Activated effector memory CD4-positive, alpha-beta T cell treated with anti-CD3 and anti-CD28 coated beads, Interleukin-2, amount 50 U/mL, for 16 hours (primary cell): ENCODE measurements at regions not wholly inside any gene's neighbourhood (a gene's known extent, or its start where the extent isn't known, plus 50 kb on each side); places are given as distances from the start of the nearest gene placed in this dataset.

Experiments used
- DNase-seq: peaks from one replicate; pipeline ENCODE4 v3.0.0-alpha.2; 2020

DNA sequence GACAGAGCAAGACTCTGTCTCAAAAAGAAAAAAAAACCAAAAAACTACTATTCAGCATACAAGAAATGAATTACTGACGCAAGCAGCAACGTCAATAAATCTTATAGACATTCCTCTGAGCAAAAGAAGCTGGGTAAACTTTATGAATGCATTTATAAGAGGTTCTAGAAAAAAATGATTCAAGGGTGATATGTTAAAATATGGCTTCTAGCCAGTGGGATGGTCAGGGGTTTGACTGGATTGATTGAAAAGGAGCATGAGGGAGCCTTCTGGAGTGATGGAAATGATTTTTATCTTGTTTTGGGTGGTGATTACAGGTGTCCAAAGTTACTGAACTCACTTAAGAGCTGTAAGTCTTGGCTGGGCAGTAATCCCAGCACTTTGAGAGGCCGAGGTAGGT lies 64.9 kb upstream of the SALL4 start:
- no peak for DNase-seq

DNA sequence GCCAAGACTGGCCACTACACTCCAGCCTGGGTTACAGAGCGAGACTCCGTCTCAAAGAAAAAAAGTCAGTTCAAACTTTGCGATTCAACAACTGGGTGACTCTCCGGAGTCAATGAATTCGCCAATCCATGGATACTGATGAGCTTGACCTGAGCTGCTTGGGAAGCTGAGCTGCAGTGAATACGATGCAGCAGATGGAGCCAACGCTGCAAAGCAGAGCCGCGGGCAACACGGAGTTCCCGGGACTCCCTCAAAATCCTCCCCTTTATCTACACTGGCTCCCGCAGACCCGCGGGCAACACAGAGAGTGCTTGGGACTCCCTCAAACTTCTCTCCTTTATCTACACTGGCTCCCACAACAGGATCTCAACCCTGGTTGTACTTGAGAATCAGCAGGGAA lies 62.6 kb upstream of the SALL4 start:
- no peak for DNase-seq

DNA sequence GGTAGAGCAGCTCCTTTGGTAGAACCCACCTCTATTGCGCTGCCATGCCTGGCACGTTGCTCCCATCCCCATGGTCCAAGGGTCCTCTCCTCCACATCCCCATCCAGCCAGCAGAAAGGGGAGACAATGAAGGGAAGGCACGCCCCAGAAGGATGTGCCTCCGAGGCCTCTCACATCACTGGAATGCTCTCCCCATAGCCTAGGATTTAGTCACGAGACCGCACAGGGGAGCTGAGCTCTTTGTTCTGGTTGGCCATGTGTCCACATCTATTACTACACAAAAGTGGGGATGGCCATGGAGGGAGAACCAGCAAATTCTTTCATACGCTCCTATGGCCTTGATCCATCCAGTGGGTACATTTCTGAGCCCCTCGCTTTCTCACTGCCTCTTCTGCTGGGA lies 60.5 kb upstream of the SALL4 start:
- DNase-seq, result no peak

DNA sequence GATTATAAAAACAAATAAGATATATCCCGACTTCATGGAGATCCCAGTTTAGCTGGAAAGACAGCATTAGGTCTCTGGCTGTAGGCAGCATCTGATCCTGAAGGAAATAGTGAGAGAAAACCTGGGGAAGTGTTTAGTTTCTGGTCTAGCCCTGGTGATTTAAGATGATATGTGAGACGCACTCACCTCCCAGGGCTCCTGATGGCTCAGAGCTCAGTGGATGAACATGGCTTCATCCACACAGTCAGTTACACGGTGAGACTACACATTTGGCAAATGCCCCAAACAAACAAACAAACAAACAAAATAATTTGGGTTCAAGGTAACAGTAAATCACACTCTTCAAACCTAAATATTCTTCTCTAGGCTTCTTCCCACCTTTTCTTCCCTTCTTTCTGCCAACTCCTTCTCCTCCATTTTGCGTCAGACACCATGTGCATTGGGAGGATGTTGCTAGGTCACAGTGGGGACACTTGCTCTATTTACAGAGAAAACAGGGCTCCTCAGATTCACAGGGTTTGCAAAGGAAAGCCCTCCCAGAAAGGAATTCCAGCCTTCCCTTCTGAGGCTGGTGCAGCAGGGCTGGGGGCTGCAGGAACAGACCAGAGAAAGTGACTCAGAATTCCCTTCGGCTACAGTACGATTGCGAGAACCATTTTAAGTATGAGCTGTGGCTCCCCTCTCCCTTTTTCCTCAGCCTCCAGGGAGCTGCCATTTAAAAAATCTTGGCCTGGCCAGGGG lies 59.6 kb upstream of the SALL4 start:
- DNase-seq, result no peak

DNA sequence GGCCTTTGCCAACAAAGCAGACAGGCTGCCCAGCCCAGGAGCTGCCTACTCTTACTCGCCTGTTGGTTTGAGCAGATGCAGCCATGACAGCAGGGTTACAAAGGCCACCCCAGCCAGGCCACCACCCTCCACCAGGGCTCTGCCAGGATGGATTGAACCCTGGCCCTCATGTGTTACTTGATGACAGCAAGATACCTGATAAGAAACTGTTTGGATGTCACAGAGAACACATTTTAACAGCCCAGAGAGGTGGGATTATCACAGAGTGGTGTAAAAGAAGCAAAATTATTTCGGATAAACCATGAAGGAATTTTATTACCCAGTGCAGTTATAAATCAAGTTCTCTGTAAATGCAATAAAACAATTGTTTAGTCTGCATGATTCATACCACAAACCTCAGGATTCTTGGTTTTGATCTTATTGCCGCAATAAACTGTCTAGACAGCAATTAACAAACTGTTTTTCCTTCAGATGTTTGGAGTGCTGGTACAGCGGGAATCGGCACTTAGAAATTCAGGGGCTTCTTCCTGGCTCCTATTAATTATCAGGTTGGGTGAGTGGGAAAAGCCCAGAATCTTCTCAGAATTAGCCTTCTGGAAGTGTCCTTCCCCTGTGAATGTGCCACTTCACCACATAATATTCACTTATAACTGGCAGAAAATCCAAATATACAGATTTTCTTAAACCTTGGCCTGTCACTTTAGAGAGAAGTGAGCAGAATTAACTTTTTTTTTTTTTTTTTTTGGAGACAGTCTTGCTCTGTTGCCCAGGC lies 58.0 kb upstream of the SALL4 start:
- DNase-seq, result no peak

DNA sequence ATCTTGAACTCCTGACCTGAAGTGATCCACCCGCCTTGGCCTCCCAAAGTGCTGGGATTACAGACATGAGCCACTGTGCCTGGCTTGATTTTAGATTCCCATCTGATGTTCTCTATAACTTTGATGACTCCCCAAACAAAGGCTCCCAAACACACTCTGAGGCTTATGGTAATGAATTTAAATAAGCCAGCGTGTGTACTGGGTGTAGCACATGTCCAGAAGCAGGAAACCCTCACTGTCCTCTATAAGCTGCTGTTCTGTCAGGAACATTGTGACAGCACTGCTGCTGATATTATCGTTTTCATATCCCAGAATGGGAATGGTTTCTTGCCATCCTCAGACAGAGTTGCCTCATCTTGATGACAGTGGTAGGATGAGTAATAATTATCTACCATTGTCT lies 54.1 kb upstream of the SALL4 start:
- DNase-seq, result no peak

DNA sequence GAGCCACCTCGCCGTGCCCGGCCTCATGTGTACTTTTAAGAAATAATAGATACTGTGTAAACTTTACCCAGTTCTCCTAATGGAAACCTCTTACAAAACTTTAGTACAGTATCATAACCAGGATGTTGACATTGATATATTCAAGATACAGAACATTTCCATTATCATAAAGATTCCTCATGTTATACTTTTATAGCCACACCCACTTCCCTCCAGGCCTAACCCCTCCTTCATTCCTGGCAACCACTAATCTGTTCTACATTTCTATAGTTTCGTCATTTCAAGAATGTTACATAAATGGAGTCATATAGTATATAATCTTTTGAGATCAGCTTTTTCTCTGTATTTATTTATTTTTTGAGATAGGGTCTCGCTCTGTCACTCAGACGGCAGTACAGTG lies 52.6 kb upstream of the SALL4 start:
- DNase-seq, result no peak
